ENCODE measurements at regions not wholly inside any gene's neighbourhood (a gene's known extent, or its start where the extent isn't known, plus 50 kb on each side); places are given as distances from the start of the nearest gene placed in this dataset.
A peak's percentile ranks its signal among the peaks of the same experiment; 100 is the strongest.

DNA sequence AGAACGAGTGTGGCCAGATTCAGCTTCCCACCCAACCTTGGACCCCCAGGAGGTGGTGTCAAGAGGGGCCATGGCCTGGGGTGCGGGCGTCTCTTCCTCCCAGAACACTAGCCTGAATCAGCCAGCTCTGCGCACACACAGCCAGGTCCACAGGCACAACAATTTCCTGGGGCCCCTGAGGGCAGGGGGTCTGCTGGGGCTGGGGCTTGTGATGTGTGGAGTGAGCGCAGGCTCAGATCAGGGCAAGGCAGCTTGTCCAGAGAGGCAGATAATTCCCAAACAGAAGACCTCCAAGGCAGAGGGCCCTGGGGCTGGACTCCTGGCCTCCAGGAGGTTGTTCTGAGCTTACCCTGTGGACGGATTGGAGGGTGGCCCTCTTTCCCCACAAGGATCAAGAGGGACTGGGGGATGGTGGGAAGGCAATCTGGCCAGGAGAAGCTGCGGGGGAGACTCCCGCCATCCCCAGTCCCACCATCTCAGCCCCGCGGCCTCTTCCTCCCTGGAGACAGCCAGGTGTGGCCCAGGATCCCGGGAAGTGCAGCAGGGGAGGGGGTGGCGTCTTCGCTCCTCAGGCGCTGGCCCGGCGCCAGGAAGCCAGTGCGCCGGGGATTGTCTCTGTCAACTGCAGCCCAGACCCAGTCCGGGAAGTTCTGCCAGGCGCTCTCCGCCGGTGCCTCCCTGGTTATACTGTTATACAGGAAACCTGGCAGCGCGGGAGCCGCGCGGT lies 52.0 kb upstream of the AMZ2 start:
- Histone ChIP-seq H3K27ac (ENCODE audit: low read depth, low read length) (peak overlapping the region; percentile 19), H3K27me3 (ENCODE audit: insufficient read depth, low read length) (no peaks in the 10 kb centered on the region), H3K36me3 (ENCODE audit: insufficient read depth, low read length) (no peaks in the 10 kb centered on the region), H3K9me3 (ENCODE audit: control insufficient read depth in 1 of 2, low read length in 2 of 2) (no peaks in the 10 kb centered on the region), H3K4me3 (ENCODE audit: low read length in 2 of 2) (peak overlapping the region in 1 of 2 donors; percentile 54), H3K4me1 (ENCODE audit: insufficient read depth, low read length) (peaks cover 41% of the 10 kb centered on the region)
- Mint-ChIP-seq H3K36me3 (peaks cover 0 to 4% of the 10 kb centered on the region in 2 donors), H3K4me3 (peak overlapping the region; percentile 58 to 87 (median 76)), H3K27ac (peak overlapping the region in 6 of 7 donors; percentile 15 to 81 (median 72)), H3K4me1 (peaks cover 21 to 42% (median 30%) of the 10 kb centered on the region in 4 donors), H3K27me3 (no peaks in the 10 kb centered on the region), H3K9me3 (no peaks in the 10 kb centered on the region)
- POLR2A ChIA-PET (ENCODE audit: partially characterized antibody), result interaction anchor here (0.8 to 7.7 kb wide), 9 partner anchors 10 to 63 kb away, joined by 3 to 330 read pairs (median 5); partner anchors contain the start of gene AMZ2
- DNase-seq, result peak in 2 of 5 donors; percentile 17 to 28
- intact Hi-C loops (cut with micrococcal nuclease), result no loop called here
- CTCF ChIA-PET (ENCODE audit: partially characterized antibody), result interaction anchor here (2.2 to 12.6 kb wide), 3 partner anchors 9 to 23 kb away, joined by 7 to 270 read pairs (median 13); no protein-coding TSS in a partner anchor

- CTCF ChIA-PET (ENCODE audit: partially characterized antibody), result interaction anchor here (1.6 to 12.6 kb wide), 4 partner anchors 8 to 51 kb away, joined by 4 to 270 read pairs (median 10); partner anchors contain the start of gene AMZ2
- Mint-ChIP-seq H3K4me1 (peaks cover 21 to 49% (median 32%) of the 10 kb centered on the region in 4 donors), H3K9me3 (no peaks in the 10 kb centered on the region), H3K36me3 (peaks cover 0 to 4% of the 10 kb centered on the region in 2 donors), H3K4me3 (peak overlapping the region; percentile 77 to 87 (median 82)), H3K27ac (peak overlapping the region in 3 of 7 donors; percentile 25 to 75 (median 70)), H3K27me3 (no peaks in the 10 kb centered on the region)
- H3K27ac ChIP-seq (ENCODE audit: low read depth, low read length), result peak overlapping the region; percentile 54
- no peaks in the 10 kb centered on the region for H3K27me3 ChIP-seq (ENCODE audit: insufficient read depth, low read length)
- peaks cover 48% of the 10 kb centered on the region for H3K4me1 ChIP-seq (ENCODE audit: insufficient read depth, low read length)
- POLR2A ChIA-PET (ENCODE audit: partially characterized antibody), result interaction anchor here (1.0 to 7.7 kb wide), 10 partner anchors 9 to 264 kb away, joined by 3 to 330 read pairs (median 6); partner anchors contain the start of gene AMZ2
- no peaks in the 10 kb centered on the region for H3K36me3 ChIP-seq (ENCODE audit: insufficient read depth, low read length)
- H3K9me3 ChIP-seq (ENCODE audit: control insufficient read depth in 1 of 2, low read length in 2 of 2), result no peaks in the 10 kb centered on the region
- H3K4me3 ChIP-seq (ENCODE audit: low read length in 2 of 2), result peak overlapping the region; percentile 23 to 74
- intact Hi-C loops (cut with micrococcal nuclease), result no loop called here
- DNase-seq, result no peak
These were observed 51.3 kb upstream of the AMZ2 start for GRCh38 chr17:68196394-68197090.

- Histone ChIP-seq H3K4me3 (ENCODE audit: low read length in 2 of 2) (peak overlapping the region; percentile 36 to 74), H3K27ac (ENCODE audit: low read depth, low read length) (peak overlapping the region; percentile 54), H3K27me3 (ENCODE audit: insufficient read depth, low read length) (no peaks in the 10 kb centered on the region), H3K9me3 (ENCODE audit: control insufficient read depth in 1 of 2, low read length in 2 of 2) (no peaks in the 10 kb centered on the region), H3K36me3 (ENCODE audit: insufficient read depth, low read length) (no peaks in the 10 kb centered on the region), H3K4me1 (ENCODE audit: insufficient read depth, low read length) (peaks cover 48% of the 10 kb centered on the region)
- peaks cover 0 to 4% of the 10 kb centered on the region in 2 donors for H3K36me3 Mint-ChIP-seq
- H3K27me3 Mint-ChIP-seq, result no peaks in the 10 kb centered on the region
- DNase-seq, result peak in 3 of 5 donors; percentile 22 to 65 (median 44)
- no peaks in the 10 kb centered on the region for H3K9me3 Mint-ChIP-seq
- CTCF ChIA-PET (ENCODE audit: partially characterized antibody), result interaction anchor here (1.6 to 12.6 kb wide), 3 partner anchors 12 to 50 kb away, joined by 4 to 270 read pairs (median 13); partner anchors contain the start of gene AMZ2
- H3K4me3 Mint-ChIP-seq, result peak overlapping the region; percentile 77 to 87 (median 82)
- peak overlapping the region in 3 of 7 donors; percentile 17 to 94 (median 63) for H3K27ac Mint-ChIP-seq
- intact Hi-C loops (cut with micrococcal nuclease), result no loop called here
- peaks cover 17 to 51% (median 30%) of the 10 kb centered on the region in 4 donors for H3K4me1 Mint-ChIP-seq
- POLR2A ChIA-PET (ENCODE audit: partially characterized antibody), result interaction anchor here (0.6 to 7.7 kb wide), 10 partner anchors 8 to 263 kb away, joined by 3 to 330 read pairs (median 6); partner anchors contain the start of genes AMZ2 and ARSG
These were observed 50.5 kb upstream of the AMZ2 start for GRCh38 chr17:68197091-68197996.

DNA sequence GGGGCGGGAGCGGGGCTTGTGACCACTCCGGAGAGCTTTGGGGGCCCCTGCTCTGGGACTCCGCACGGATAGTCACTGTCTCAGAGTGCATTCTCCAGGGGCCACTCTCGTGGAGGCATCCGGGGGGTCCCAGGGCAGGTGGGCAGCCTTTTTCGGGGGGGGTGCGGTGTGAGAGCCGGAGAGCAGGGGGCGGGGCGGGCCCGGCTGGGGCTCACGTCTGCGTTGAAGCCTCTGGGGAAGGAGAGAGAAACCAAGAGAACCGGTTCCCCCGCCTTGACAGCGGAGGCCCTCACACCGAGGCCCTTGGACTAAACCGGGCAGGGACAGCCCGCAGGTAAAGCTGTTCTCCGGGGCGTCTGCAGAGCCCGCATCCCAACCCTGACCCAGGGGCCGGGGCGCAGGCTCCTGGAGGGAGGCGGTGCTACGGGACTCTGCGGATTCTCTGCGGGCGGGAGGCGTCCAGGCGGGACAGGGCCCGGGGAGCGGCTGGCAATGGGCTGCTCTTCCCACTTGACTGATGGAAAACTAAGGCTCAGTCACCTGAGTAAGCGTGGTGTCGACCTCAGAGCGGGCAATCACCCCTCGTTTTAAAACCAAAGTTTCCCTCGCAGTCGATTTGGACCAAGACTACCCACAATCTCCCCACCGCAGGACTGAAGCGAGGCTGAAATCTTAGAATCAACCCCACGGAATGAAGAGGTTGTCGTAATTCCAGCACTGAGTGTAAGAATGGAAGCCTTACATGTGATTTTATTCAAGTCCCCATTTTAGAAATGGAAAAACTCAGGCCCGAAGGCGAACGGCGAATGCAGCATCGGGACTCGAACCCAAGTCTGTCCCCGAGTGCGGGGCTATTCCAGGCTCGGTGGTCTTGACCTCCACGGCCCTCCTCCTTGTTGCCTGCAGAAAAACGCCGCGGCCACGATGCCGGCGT lies 49.6 kb upstream of the AMZ2 start:
- intact Hi-C loops (cut with micrococcal nuclease), result no loop called here
- H3K4me3 ChIP-seq (ENCODE audit: low read length in 2 of 2), result peak overlapping the region in 1 of 2 donors; percentile 74
- peak overlapping the region in 5 of 7 donors; percentile 22 to 94 (median 41) for H3K27ac Mint-ChIP-seq
- peaks cover 0 to 4% of the 10 kb centered on the region in 2 donors for H3K36me3 Mint-ChIP-seq
- DNase-seq, result peak in 1 of 5 donors; percentile 12
- H3K4me1 ChIP-seq (ENCODE audit: insufficient read depth, low read length), result peaks cover 44% of the 10 kb centered on the region
- H3K4me1 Mint-ChIP-seq, result peaks cover 13 to 50% (median 29%) of the 10 kb centered on the region in 4 donors
- no peaks in the 10 kb centered on the region for H3K27me3 Mint-ChIP-seq
- H3K4me3 Mint-ChIP-seq, result peak overlapping the region; percentile 77 to 87 (median 82)
- peak overlapping the region; percentile 54 for H3K27ac ChIP-seq (ENCODE audit: low read depth, low read length)
- H3K9me3 Mint-ChIP-seq, result no peaks in the 10 kb centered on the region
- ChIA-PET CTCF (ENCODE audit: partially characterized antibody) (interaction anchor here (1.6 to 12.6 kb wide), 4 partner anchors 13 to 49 kb away, joined by 4 to 270 read pairs (median 117); partner anchors contain the start of gene AMZ2), POLR2A (ENCODE audit: partially characterized antibody) (interaction anchor here (0.6 to 7.7 kb wide), 10 partner anchors 7 to 262 kb away, joined by 3 to 330 read pairs (median 11); partner anchors contain the start of genes AMZ2 and ARSG)
- no peaks in the 10 kb centered on the region for H3K27me3 ChIP-seq (ENCODE audit: insufficient read depth, low read length)
- H3K36me3 ChIP-seq (ENCODE audit: insufficient read depth, low read length), result no peaks in the 10 kb centered on the region
- H3K9me3 ChIP-seq (ENCODE audit: control insufficient read depth in 1 of 2, low read length in 2 of 2), result no peaks in the 10 kb centered on the region

All from CD4-positive, alpha-beta memory T cell (primary cell).